ENCODE measurements at regions not wholly inside any gene's neighbourhood (a gene's known extent, or its start where the extent isn't known, plus 50 kb on each side); places are given as distances from the start of the nearest gene placed in this dataset.

DNA sequence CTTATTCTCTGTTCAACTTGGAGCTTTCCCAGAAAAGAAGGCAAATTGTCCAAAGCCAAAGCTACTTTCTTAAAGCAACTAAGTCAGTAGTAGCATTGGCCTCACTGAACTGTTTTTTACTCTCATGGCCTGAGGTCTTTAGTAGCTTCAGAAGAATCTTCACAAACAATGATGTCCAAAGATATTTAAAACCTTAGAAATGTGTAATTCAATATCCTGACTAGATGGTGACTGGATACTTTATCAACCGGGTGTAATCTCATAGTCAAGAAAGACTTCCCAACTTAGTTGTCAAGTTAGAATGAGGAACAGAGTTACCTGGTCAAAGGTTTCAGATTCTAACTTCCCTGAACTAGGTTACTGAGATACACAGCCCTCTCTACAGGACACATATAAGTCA is 226.3 kb upstream of the ARHGEF26 start:
- TF ChIP-seq, protein P1, sequence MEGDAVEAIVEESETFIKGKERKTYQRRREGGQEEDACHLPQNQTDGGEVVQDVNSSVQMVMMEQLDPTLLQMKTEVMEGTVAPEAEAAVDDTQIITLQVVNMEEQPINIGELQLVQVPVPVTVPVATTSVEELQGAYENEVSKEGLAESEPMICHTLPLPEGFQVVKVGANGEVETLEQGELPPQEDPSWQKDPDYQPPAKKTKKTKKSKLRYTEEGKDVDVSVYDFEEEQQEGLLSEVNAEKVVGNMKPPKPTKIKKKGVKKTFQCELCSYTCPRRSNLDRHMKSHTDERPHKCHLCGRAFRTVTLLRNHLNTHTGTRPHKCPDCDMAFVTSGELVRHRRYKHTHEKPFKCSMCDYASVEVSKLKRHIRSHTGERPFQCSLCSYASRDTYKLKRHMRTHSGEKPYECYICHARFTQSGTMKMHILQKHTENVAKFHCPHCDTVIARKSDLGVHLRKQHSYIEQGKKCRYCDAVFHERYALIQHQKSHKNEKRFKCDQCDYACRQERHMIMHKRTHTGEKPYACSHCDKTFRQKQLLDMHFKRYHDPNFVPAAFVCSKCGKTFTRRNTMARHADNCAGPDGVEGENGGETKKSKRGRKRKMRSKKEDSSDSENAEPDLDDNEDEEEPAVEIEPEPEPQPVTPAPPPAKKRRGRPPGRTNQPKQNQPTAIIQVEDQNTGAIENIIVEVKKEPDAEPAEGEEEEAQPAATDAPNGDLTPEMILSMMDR (conservative IDR thresholded peaks at IDR 0.05; ENCODE audit: low read length), result no peak
- TF ChIP-seq EZH2phosphoT487 (IDR thresholded peaks at IDR 0.05; ENCODE audit: borderline replicate concordance), result no peak
